HEK293 (cell line): ENCODE measurements at regions not wholly inside any gene's neighbourhood (a gene's known extent, or its start where the extent isn't known, plus 50 kb on each side); places are given as distances from the start of the nearest gene placed in this dataset.

Experiments used
- CTCF ChIA-PET: fragments of 350-600 bp; formaldehyde crosslinking; extraction: SDS; loops from one replicate; lab custom pipeline; 2021; ENCODE audit warnings: antibody characterized with exemption; lab: Yijun Ruan, JAX
- POLR2A ChIA-PET: fragments of 300-600 bp; formaldehyde crosslinking; extraction: SDS; loops from one replicate; lab custom pipeline; 2020; ENCODE audit warnings: antibody characterized with exemption, inconsistent platforms; lab: Yijun Ruan, JAX
- H3K27ac ChIP-seq: fragments of 200-500 bp; sonication (Bioruptor generic); 2 replicates; pipeline ENCODE4 v1.5.1; 2014; ENCODE audit warnings: low read depth, low read length, control low read depth, inconsistent platforms; ENCODE audit errors: extremely low read depth
- H3K36me3 ChIP-seq, 2 experiments: fragments of 200-500 bp in 1 of 2; sonication (Bioruptor generic) in 1 of 2; 1 replicate in 1 of 2; 2 replicates in 1 of 2; pipeline ENCODE4 v1.5.1; 2014 to 2017; ENCODE audit warnings: inconsistent platforms in 2 of 2, low read length in 2 of 2; ENCODE audit not compliant: control insufficient read depth in 2 of 2, insufficient read depth in 1 of 2
- H3K4me1 ChIP-seq: fragments of 200-500 bp; sonication (Bioruptor generic); 2 replicates; pipeline ENCODE4 v1.5.1; 2014; ENCODE audit warnings: mild to moderate bottlenecking, low read length, inconsistent platforms; ENCODE audit not compliant: control insufficient read depth, insufficient read depth
- H3K4me3 ChIP-seq: 2 replicates; pipeline ENCODE4 v1.5.1; 2011; ENCODE audit warnings: low read depth, mild to moderate bottlenecking, control low read depth, low read length, moderate library complexity
- H3K9me3 ChIP-seq: fragments of 200-500 bp; sonication (Bioruptor generic); 2 replicates; pipeline ENCODE4 v1.5.1; 2014; ENCODE audit warnings: low read depth, low read length, inconsistent platforms; ENCODE audit not compliant: control insufficient read depth, insufficient read depth
- GLIS1 ChIP-seq: fragments of 450-650 bp; formaldehyde crosslinking; IDR thresholded peaks from 2 replicates; pipeline ENCODE4 v1.5.1; 2016; ENCODE audit warnings: missing biosample characterization, missing genetic modification characterization
- KLF10 ChIP-seq: fragments of 450-650 bp; IDR thresholded peaks from 2 replicates; pipeline ENCODE4 v1.5.1; 2018; ENCODE audit warnings: missing biosample characterization, mild to moderate bottlenecking, missing genetic modification characterization
- SP3 ChIP-seq: fragments of 450-650 bp; formaldehyde crosslinking; IDR thresholded peaks from 2 replicates; pipeline ENCODE4 v1.5.1; 2016; ENCODE audit warnings: missing biosample characterization, missing genetic modification characterization
- TCF7L2 ChIP-seq: IDR thresholded peaks from 2 replicates; pipeline ENCODE4 v1.6.1; 2011; ENCODE audit warnings: low read depth, mild to moderate bottlenecking, inconsistent platforms, low read length, moderate library complexity, borderline replicate concordance
- WT1 ChIP-seq: fragments of 450-650 bp; formaldehyde crosslinking; IDR thresholded peaks from 2 replicates; pipeline ENCODE4 v1.5.1; 2016; ENCODE audit warnings: missing biosample characterization, missing genetic modification characterization
- ZNF10 ChIP-seq: fragments of 450-650 bp; formaldehyde crosslinking; IDR thresholded peaks from 2 replicates; pipeline ENCODE4 v1.5.1; 2017; ENCODE audit warnings: missing biosample characterization, missing genetic modification characterization
- ZNF311 ChIP-seq: fragments of 450-650 bp; formaldehyde crosslinking; IDR thresholded peaks from 2 replicates; pipeline ENCODE4 v1.5.1; 2017; ENCODE audit warnings: missing biosample characterization, missing genetic modification characterization, borderline replicate concordance
- ZNF391 ChIP-seq: fragments of 450-650 bp; formaldehyde crosslinking; IDR thresholded peaks from 2 replicates; pipeline ENCODE4 v1.5.1; 2016; ENCODE audit warnings: low read depth, missing biosample characterization, missing genetic modification characterization, borderline replicate concordance
- ZNF416 ChIP-seq: fragments of 450-650 bp; formaldehyde crosslinking; IDR thresholded peaks from 2 replicates; pipeline ENCODE4 v1.5.1; 2016; ENCODE audit warnings: missing biosample characterization, missing genetic modification characterization
- ZNF660 ChIP-seq: fragments of 450-650 bp; IDR thresholded peaks from 2 replicates; pipeline ENCODE4 v1.5.1; 2018; ENCODE audit warnings: missing biosample characterization, mild to moderate bottlenecking, missing genetic modification characterization
- ZNF664 ChIP-seq: fragments of 450-650 bp; formaldehyde crosslinking; IDR thresholded peaks from 2 replicates; pipeline ENCODE4 v1.5.1; 2016; ENCODE audit warnings: missing biosample characterization, missing genetic modification characterization
- ZNF785 ChIP-seq: fragments of 450-650 bp; formaldehyde crosslinking; IDR thresholded peaks from 2 replicates; pipeline ENCODE4 v1.5.1; 2016; ENCODE audit warnings: missing biosample characterization, missing genetic modification characterization
- TF ChIP-seq, protein P1 (sequence below): fragments of 450-650 bp; formaldehyde crosslinking; IDR thresholded peaks from 2 replicates; pipeline ENCODE4 v1.5.1; 2016; ENCODE audit warnings: missing biosample characterization, missing genetic modification characterization
- TF ChIP-seq, protein P2 (sequence below): fragments of 450-650 bp; formaldehyde crosslinking; IDR thresholded peaks from 2 replicates; pipeline ENCODE4 v1.5.1; 2017; ENCODE audit warnings: missing biosample characterization, missing genetic modification characterization
- TF ChIP-seq, protein P3 (sequence below): fragments of 450-650 bp; IDR thresholded peaks from 2 replicates; pipeline ENCODE4 v1.5.1; 2018; ENCODE audit warnings: missing biosample characterization, mild to moderate bottlenecking, missing genetic modification characterization
- TF ChIP-seq, protein P4 (sequence below): fragments of 450-650 bp; formaldehyde crosslinking; IDR thresholded peaks from 2 replicates; pipeline ENCODE4 v1.5.1; 2016; ENCODE audit warnings: missing biosample characterization, missing genetic modification characterization
- TF ChIP-seq, protein P5 (sequence below): fragments of 450-650 bp; formaldehyde crosslinking; IDR thresholded peaks from 2 replicates; pipeline ENCODE4 v1.5.1; 2016; ENCODE audit warnings: missing biosample characterization, missing genetic modification characterization
- TF ChIP-seq, protein P6 (sequence below): fragments of 450-650 bp; formaldehyde crosslinking; IDR thresholded peaks from 2 replicates; pipeline ENCODE4 v1.5.1; 2016; ENCODE audit warnings: missing biosample characterization, missing genetic modification characterization

DNA sequence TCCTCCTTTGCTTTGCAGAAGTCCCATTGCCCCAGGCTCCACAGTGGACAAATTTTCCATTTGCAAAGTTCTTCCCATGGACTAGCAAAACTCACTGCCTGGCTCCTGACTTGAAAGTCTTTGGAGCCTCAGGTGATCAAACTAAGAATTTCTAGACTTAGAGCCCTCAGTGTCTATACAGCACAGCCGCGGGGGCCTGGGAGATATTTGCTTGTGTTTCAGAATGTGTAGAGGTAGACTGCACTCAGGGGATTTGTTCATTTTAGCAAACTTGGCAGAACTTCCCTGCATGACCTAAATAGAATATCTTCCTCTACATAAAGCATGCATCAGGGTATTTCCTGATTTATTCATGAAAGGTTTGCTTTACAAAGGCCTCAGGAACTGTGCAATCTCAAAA, 384.2 kb upstream of the ZNF462 start (continued):
- TF ChIP-seq, protein P1, sequence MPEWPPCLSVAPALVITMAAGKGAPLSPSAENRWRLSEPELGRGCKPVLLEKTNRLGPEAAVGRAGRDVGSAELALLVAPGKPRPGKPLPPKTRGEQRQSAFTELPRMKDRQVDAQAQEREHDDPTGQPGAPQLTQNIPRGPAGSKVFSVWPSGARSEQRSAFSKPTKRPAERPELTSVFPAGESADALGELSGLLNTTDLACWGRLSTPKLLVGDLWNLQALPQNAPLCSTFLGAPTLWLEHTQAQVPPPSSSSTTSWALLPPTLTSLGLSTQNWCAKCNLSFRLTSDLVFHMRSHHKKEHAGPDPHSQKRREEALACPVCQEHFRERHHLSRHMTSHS (tag by site-specific recombination): no peak
- TF ChIP-seq KLF10 (tag by site-specific recombination) (no peak), SP3 (tag by site-specific recombination) (no peak), ZNF10 (tag by site-specific recombination) (no peak), GLIS1 (tag by site-specific recombination) (no peak), WT1 (tag by site-specific recombination) (no peak)
- TF ChIP-seq, protein P2, sequence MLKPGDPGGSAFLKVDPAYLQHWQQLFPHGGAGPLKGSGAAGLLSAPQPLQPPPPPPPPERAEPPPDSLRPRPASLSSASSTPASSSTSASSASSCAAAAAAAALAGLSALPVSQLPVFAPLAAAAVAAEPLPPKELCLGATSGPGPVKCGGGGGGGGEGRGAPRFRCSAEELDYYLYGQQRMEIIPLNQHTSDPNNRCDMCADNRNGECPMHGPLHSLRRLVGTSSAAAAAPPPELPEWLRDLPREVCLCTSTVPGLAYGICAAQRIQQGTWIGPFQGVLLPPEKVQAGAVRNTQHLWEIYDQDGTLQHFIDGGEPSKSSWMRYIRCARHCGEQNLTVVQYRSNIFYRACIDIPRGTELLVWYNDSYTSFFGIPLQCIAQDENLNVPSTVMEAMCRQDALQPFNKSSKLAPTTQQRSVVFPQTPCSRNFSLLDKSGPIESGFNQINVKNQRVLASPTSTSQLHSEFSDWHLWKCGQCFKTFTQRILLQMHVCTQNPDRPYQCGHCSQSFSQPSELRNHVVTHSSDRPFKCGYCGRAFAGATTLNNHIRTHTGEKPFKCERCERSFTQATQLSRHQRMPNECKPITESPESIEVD (tag by site-specific recombination): no peak

DNA sequence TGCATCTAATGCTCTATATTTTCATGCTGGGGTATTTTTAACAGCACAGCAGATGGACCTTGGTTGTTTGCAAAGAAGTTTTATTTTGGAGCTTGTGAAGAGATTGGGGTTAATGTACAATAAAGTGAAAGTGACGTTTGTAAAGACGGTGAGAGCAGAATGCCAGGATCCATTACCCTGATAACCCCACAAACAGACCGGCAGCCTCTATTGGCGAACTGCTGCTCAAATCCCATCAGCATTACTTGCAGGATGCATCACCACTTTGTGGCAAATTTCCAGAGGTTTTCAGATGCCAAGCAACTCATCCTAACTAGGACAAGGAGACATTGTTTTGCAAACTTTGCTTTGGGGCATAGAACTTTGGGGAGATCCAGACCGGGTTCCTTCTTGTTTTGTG, 383.3 kb upstream of the ZNF462 start:
- CTCF ChIA-PET: no interaction called here
- Histone ChIP-seq H3K4me1 (no peaks in the 10 kb centered on the region), H3K27ac (no peak overlapping the region), H3K4me3 (no peak overlapping the region), H3K9me3 (no peaks in the 10 kb centered on the region)
- TF ChIP-seq, protein P3, sequence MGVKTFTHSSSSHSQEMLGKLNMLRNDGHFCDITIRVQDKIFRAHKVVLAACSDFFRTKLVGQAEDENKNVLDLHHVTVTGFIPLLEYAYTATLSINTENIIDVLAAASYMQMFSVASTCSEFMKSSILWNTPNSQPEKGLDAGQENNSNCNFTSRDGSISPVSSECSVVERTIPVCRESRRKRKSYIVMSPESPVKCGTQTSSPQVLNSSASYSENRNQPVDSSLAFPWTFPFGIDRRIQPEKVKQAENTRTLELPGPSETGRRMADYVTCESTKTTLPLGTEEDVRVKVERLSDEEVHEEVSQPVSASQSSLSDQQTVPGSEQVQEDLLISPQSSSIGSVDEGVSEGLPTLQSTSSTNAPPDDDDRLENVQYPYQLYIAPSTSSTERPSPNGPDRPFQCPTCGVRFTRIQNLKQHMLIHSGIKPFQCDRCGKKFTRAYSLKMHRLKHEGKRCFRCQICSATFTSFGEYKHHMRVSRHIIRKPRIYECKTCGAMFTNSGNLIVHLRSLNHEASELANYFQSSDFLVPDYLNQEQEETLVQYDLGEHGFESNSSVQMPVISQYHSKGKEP: no peak
- TF ChIP-seq TCF7L2 (no peak), ZNF664 (no peak), ZNF311 (tag by site-specific recombination) (no peak)
- TF ChIP-seq, all 188 proteins: peak for 0
- no peaks in the 10 kb centered on the region for H3K36me3 ChIP-seq
- POLR2A ChIA-PET: no interaction called here

DNA sequence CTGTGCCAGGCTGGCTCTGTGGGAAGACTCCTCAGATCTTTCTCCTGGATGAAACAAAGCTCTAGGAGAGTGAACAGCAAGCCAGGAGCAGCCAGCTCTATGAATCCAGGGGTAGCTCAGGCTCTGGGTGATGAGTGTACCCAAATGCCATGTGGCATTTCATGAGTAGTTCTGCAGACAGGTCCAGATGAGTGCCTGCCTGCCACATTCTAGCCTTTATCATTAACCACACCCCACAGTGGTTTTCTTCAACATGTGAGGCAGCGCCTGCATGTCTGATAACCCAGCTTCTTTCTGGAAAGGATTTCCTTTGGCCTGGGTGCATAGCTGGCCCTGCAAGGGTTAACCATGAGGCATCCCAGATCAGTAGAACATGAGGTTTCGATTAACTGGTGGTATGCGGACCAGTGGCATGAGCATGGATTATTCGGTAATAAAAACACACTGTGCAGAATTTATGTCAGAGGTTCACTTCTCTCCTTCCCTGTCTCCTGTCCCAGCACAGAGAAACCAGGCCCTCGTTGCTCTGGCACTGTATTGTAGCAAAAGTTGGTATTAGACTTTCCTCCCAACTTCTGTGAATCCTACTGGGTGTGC, 381.9 kb upstream of the ZNF462 start:
- TF ChIP-seq ZNF660 (tag by site-specific recombination) (no peak), ZNF416 (tag by site-specific recombination) (no peak), ZNF391 (tag by site-specific recombination) (no peak)
- TF ChIP-seq, protein P4, sequence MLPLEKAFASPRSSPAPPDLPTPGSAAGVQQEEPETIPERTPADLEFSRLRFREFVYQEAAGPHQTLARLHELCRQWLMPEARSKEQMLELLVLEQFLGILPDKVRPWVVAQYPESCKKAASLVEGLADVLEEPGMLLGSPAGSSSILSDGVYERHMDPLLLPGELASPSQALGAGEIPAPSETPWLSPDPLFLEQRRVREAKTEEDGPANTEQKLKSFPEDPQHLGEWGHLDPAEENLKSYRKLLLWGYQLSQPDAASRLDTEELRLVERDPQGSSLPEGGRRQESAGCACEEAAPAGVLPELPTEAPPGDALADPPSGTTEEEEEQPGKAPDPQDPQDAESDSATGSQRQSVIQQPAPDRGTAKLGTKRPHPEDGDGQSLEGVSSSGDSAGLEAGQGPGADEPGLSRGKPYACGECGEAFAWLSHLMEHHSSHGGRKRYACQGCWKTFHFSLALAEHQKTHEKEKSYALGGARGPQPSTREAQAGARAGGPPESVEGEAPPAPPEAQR: no peak
- H3K27ac ChIP-seq: no peak overlapping the region
- no peaks in the 10 kb centered on the region for H3K9me3 ChIP-seq
- ChIA-PET CTCF (no interaction called here), POLR2A (no interaction called here)
- no peak overlapping the region for H3K4me3 ChIP-seq
- no peaks in the 10 kb centered on the region for H3K36me3 ChIP-seq
- no peaks in the 10 kb centered on the region for H3K4me1 ChIP-seq

DNA sequence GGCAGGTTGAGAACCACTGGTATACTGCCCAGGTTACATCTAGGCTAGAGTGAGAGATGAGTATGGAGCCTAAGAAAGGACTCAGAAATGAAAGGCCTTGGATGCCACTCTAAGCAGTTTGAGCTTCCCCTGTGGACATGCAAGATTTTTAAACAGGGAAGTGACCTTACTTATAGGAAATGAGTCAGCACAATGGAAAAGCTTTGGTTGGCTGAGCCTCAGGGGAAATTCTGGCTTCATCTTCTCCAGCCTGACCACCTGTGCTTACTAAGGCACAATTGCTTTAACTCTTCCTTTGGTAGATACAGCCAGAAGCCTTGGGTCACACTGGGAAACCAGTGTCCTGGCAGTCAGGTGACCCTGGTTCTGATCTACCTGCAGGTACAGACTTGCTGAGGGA, 380.2 kb upstream of the ZNF462 start:
- no peaks in the 10 kb centered on the region for H3K36me3 ChIP-seq
- no peaks in the 10 kb centered on the region for H3K9me3 ChIP-seq
- H3K27ac ChIP-seq: no peak overlapping the region
- ChIA-PET CTCF (no interaction called here), POLR2A (no interaction called here)
- no peaks in the 10 kb centered on the region for H3K4me1 ChIP-seq
- H3K4me3 ChIP-seq: no peak overlapping the region
- no peak for TF ChIP-seq ZNF785
- TF ChIP-seq, protein P5, sequence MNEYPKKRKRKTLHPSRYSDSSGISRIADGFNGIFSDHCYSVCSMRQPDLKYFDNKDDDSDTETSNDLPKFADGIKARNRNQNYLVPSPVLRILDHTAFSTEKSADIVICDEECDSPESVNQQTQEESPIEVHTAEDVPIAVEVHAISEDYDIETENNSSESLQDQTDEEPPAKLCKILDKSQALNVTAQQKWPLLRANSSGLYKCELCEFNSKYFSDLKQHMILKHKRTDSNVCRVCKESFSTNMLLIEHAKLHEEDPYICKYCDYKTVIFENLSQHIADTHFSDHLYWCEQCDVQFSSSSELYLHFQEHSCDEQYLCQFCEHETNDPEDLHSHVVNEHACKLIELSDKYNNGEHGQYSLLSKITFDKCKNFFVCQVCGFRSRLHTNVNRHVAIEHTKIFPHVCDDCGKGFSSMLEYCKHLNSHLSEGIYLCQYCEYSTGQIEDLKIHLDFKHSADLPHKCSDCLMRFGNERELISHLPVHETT: no peak
- TF ChIP-seq, protein P6, sequence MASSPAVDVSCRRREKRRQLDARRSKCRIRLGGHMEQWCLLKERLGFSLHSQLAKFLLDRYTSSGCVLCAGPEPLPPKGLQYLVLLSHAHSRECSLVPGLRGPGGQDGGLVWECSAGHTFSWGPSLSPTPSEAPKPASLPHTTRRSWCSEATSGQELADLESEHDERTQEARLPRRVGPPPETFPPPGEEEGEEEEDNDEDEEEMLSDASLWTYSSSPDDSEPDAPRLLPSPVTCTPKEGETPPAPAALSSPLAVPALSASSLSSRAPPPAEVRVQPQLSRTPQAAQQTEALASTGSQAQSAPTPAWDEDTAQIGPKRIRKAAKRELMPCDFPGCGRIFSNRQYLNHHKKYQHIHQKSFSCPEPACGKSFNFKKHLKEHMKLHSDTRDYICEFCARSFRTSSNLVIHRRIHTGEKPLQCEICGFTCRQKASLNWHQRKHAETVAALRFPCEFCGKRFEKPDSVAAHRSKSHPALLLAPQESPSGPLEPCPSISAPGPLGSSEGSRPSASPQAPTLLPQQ: no peak
